ENCODE measurements at regions not wholly inside any gene's neighbourhood (a gene's known extent, or its start where the extent isn't known, plus 50 kb on each side); places are given as distances from the start of the nearest gene placed in this dataset.

DNA sequence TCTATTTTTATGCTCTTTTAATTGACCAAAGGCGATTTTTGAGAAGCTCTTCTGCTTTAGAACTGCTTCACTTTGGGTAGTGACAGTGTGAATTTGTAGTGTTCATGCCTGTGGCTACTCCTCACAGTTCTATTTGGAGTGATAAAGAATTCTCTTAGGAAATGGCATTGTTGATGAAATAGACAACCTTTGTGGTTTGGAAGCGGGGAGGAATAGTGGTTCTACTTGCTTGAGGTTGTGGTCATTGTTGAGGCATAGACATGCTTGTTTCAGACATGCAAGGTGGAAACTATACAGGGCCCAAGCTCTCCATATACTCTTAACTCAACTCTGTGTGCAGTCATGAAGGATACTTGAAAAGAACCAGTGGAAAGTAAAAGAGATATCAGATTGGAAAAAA lies 481.1 kb upstream of the NEGR1 start:
- no peak for ATAC-seq
- no peak for FAIRE-seq
- no peak for TF ChIP-seq ZNF302 (CRISPR knock-in tag; IDR thresholded peaks at IDR 0.05)
- no peak for TF ChIP-seq ZFP36 (IDR thresholded peaks at IDR 0.05; ENCODE audit: borderline replicate concordance, partially characterized antibody)
- no peak for TF ChIP-seq MAFK (IDR thresholded peaks at IDR 0.05; ENCODE audit: partially characterized antibody)
- no peak for TF ChIP-seq HOXA7 (CRISPR knock-in tag; IDR thresholded peaks at IDR 0.05)
- TF ChIP-seq CHD2 (IDR thresholded peaks at IDR 0.05; ENCODE audit: low read length, partially characterized antibody), result no peak
- TF ChIP-seq, protein P1, sequence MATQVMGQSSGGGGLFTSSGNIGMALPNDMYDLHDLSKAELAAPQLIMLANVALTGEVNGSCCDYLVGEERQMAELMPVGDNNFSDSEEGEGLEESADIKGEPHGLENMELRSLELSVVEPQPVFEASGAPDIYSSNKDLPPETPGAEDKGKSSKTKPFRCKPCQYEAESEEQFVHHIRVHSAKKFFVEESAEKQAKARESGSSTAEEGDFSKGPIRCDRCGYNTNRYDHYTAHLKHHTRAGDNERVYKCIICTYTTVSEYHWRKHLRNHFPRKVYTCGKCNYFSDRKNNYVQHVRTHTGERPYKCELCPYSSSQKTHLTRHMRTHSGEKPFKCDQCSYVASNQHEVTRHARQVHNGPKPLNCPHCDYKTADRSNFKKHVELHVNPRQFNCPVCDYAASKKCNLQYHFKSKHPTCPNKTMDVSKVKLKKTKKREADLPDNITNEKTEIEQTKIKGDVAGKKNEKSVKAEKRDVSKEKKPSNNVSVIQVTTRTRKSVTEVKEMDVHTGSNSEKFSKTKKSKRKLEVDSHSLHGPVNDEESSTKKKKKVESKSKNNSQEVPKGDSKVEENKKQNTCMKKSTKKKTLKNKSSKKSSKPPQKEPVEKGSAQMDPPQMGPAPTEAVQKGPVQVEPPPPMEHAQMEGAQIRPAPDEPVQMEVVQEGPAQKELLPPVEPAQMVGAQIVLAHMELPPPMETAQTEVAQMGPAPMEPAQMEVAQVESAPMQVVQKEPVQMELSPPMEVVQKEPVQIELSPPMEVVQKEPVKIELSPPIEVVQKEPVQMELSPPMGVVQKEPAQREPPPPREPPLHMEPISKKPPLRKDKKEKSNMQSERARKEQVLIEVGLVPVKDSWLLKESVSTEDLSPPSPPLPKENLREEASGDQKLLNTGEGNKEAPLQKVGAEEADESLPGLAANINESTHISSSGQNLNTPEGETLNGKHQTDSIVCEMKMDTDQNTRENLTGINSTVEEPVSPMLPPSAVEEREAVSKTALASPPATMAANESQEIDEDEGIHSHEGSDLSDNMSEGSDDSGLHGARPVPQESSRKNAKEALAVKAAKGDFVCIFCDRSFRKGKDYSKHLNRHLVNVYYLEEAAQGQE (IDR thresholded peaks at IDR 0.05), result no peak
- no peak for TF ChIP-seq SREBF2 (IDR thresholded peaks at IDR 0.05)
- no peak for TF ChIP-seq GATA3 (IDR thresholded peaks at IDR 0.05; ENCODE audit: borderline replicate concordance)
- TF ChIP-seq RNF2 (IDR thresholded peaks at IDR 0.05; ENCODE audit: borderline replicate concordance, low read depth), result no peak
- no peak for TF ChIP-seq JUN (IDR thresholded peaks at IDR 0.05)
- no peak for TF ChIP-seq RARB (CRISPR knock-in tag; IDR thresholded peaks at IDR 0.05)
- TF ChIP-seq, protein P2, sequence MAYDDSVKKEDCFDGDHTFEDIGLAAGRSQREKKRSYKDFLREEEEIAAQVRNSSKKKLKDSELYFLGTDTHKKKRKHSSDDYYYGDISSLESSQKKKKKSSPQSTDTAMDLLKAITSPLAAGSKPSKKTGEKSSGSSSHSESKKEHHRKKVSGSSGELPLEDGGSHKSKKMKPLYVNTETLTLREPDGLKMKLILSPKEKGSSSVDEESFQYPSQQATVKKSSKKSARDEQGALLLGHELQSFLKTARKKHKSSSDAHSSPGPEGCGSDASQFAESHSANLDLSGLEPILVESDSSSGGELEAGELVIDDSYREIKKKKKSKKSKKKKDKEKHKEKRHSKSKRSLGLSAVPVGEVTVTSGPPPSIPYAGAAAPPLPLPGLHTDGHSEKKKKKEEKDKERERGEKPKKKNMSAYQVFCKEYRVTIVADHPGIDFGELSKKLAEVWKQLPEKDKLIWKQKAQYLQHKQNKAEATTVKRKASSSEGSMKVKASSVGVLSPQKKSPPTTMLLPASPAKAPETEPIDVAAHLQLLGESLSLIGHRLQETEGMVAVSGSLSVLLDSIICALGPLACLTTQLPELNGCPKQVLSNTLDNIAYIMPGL (CRISPR knock-in tag; IDR thresholded peaks at IDR 0.05; ENCODE audit: borderline replicate concordance), result no peak
- no peak for TF ChIP-seq MAZ (IDR thresholded peaks at IDR 0.05; ENCODE audit: borderline replicate concordance, low read depth, low read length)
- no peak for TF ChIP-seq BHLHE40 (IDR thresholded peaks at IDR 0.05; ENCODE audit: low read depth, low read length)
- WGBS (ENCODE audit: missing lambda C conversion rate), result 0% methylated on average over 2 of the region's 2 CpGs
- H3K27ac ChIP-seq, result no peak overlapping the region
- no peaks in the 10 kb centered on the region for H3K4me1 ChIP-seq
- no peak overlapping the region for H3K4me2 ChIP-seq
- H3K9me3 ChIP-seq, result no peaks in the 10 kb centered on the region
- ChIA-PET POLR2A (no interaction called here), CTCF (no interaction called here)
- no peak for DNase-seq (ENCODE audit: low read depth in 1 of 2, low spot score in 1 of 2)
- H3K4me3 ChIP-seq, result no peak overlapping the region

DNA sequence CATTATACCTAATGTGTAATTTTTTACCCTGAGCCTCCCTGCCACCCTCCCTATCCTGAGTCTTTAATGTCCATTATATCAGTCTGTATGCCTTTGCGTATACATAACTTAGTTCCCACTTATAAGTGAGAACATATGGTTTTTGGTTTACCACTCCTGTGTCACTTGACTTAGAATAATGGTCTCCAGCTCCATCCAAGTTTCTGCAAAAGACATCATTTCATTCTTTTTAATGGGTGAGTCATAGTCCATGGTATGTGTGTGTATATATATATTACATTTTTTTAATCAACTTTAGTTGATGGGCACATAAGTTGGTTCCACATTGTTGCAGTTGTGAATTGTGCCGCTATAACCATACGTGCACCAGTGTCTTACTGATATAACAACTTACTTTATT lies 477.1 kb upstream of the NEGR1 start:
- ATAC-seq, result no peak

More for the DNA sequence above, 477.1 kb upstream of the NEGR1 start:
- H3K4me1 ChIP-seq, result no peaks in the 10 kb centered on the region
- TF ChIP-seq KDM1A (IDR thresholded peaks at IDR 0.05; ENCODE audit: low read depth) (no peak), HDAC2 (IDR thresholded peaks at IDR 0.05) (no peak), ZC3H11A (IDR thresholded peaks at IDR 0.05) (no peak), NPAS2 (CRISPR knock-in tag; IDR thresholded peaks at IDR 0.05; ENCODE audit: borderline replicate concordance) (no peak), NR3C1 (IDR thresholded peaks at IDR 0.05) (no peak), ZFP36 (IDR thresholded peaks at IDR 0.05; ENCODE audit: borderline replicate concordance, partially characterized antibody) (no peak), GATA3 (IDR thresholded peaks at IDR 0.05; ENCODE audit: borderline replicate concordance) (no peak), MYC (IDR thresholded peaks at IDR 0.05; ENCODE audit: borderline replicate concordance, low read length) (no peak), ZNF302 (CRISPR knock-in tag; IDR thresholded peaks at IDR 0.05) (no peak)
- TF ChIP-seq, protein P3, sequence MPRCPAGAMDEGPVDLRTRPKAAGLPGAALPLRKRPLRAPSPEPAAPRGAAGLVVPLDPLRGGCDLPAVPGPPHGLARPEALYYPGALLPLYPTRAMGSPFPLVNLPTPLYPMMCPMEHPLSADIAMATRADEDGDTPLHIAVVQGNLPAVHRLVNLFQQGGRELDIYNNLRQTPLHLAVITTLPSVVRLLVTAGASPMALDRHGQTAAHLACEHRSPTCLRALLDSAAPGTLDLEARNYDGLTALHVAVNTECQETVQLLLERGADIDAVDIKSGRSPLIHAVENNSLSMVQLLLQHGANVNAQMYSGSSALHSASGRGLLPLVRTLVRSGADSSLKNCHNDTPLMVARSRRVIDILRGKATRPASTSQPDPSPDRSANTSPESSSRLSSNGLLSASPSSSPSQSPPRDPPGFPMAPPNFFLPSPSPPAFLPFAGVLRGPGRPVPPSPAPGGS (IDR thresholded peaks at IDR 0.05), result no peak
- H3K4me2 ChIP-seq, result no peak overlapping the region
- POLR2A ChIA-PET, result no interaction called here
- H3K4me3 ChIP-seq, result no peak overlapping the region
- WGBS (ENCODE audit: missing lambda C conversion rate), result 43% methylated on average over 3 of the region's 3 CpGs
- CTCF ChIA-PET, result no interaction called here
- DNase-seq (ENCODE audit: low read depth in 1 of 2, low spot score in 1 of 2) (no peak), FAIRE-seq (no peak)
- no peak overlapping the region for H3K27ac ChIP-seq
- H3K9me3 ChIP-seq, result no peaks in the 10 kb centered on the region
